PC-9 (cell line): ENCODE measurements at regions not wholly inside any gene's neighbourhood (a gene's known extent, or its start where the extent isn't known, plus 50 kb on each side); places are given as distances from the start of the nearest gene placed in this dataset.

Experiments used
- CTCF ChIP-seq: fragments of 200-600 bp; sonication (generic); conservative IDR thresholded peaks from 2 replicates; pipeline ENCODE4 v1.6.1; 2017; ENCODE audit warnings: mixed run types, antibody characterized with exemption, mild to moderate bottlenecking, moderate library complexity
- EZH2 ChIP-seq: fragments of 200-600 bp; sonication (generic); IDR thresholded peaks from 2 replicates; pipeline ENCODE4 v1.8.0; 2017; ENCODE audit warnings: antibody characterized with exemption, low read depth

GRCh38 chr18:75133721-75134610 lies 75.0 kb downstream of the PTGR3 start:
- no peak for TF ChIP-seq CTCF
- no peak for TF ChIP-seq EZH2
